NT2/D1 (cell line): ENCODE measurements at regions not wholly inside any gene's neighbourhood (a gene's known extent, or its start where the extent isn't known, plus 50 kb on each side); places are given as distances from the start of the nearest gene placed in this dataset.

Source experiments
- YY1 ChIP-seq: IDR thresholded peaks from 2 replicates; pipeline ENCODE4 v1.6.1; 2011; ENCODE audit not compliant: insufficient read length, insufficient read depth
- ZNF274 ChIP-seq: IDR thresholded peaks from 2 replicates; pipeline ENCODE4 v1.6.1; 2011; ENCODE audit warnings: mild to moderate bottlenecking, low read depth, low read length

DNA sequence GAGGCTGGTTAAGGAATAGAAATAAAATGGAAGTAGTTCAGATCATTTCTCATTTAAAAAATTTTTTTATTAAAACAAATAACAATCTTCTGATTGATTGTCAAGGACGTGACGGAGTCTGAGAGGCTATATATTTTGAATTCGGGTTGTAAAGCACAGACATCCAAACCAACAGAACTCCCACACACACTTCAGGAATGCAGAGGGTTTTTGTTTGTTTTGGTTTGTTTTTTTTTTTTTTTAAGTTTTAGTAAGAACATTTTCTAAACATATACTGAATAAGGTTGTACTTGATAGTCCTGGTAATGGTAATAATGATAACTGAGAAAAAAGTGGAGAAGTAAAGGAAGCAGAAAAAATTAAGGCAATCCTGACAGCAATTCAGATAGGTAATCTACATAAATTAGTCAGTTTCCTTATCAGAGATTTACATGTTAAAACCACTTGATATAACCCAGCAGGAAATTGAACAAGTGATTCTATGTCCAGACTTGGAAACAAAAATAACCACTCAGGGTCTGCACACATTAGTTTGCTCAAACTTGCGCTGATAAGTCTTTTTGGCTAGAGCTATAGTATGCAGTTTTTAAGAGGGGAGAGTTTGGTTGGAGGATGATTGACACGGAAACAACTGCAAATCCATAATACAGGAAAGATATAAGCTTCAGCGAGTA lies 51.5 kb upstream of the CTAGE1 start:
- no peak for TF ChIP-seq ZNF274
- no peak for TF ChIP-seq YY1
